Esophagus squamous epithelium (tissue), 4 donors: ENCODE measurements at regions not wholly inside any gene's neighbourhood (a gene's known extent, or its start where the extent isn't known, plus 50 kb on each side); places are given as distances from the start of the nearest gene placed in this dataset.

Experiments used
- POLR2A ChIP-seq, 4 donors: fragments of 450-650 bp; IDR thresholded peaks; one replicate each; pipeline ENCODE4 v1.6.1; 2017; ENCODE audit warnings: antibody characterized with exemption in 4 of 4, mild to moderate bottlenecking in 4 of 4, moderate library complexity in 3 of 4
- TF ChIP-seq, protein P1 (sequence below), 6 experiments: fragments of 450-650 bp in 4 of 6; fragments of 200-600 bp in 2 of 6; sonication (generic) in 2 of 6; IDR thresholded peaks; one replicate each; pipeline ENCODE4 v1.5.1; 2016 to 2019; ENCODE audit warnings: antibody characterized with exemption in 6 of 6, mild to moderate bottlenecking in 4 of 6, moderate library complexity in 4 of 6

DNA sequence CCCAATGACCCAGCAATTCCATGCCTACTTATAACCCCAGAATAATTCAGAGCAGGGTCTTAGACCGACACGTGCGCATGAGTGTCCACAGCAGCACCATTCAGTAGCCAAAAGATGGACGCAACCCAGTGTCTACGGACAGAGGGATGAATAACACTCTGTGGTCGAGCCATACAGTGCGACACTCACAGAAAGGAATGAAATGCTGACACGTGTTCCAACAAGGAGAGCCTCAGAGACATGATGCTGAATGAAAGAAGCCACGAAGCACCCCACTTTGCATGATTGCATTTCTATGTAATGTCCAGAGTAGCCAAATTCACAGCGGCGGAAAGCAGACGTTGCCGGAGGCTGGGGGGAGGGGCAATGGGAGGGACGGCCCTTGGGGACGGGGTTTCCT lies 134.4 kb downstream of the CTTN start:
- TF ChIP-seq, protein P1, sequence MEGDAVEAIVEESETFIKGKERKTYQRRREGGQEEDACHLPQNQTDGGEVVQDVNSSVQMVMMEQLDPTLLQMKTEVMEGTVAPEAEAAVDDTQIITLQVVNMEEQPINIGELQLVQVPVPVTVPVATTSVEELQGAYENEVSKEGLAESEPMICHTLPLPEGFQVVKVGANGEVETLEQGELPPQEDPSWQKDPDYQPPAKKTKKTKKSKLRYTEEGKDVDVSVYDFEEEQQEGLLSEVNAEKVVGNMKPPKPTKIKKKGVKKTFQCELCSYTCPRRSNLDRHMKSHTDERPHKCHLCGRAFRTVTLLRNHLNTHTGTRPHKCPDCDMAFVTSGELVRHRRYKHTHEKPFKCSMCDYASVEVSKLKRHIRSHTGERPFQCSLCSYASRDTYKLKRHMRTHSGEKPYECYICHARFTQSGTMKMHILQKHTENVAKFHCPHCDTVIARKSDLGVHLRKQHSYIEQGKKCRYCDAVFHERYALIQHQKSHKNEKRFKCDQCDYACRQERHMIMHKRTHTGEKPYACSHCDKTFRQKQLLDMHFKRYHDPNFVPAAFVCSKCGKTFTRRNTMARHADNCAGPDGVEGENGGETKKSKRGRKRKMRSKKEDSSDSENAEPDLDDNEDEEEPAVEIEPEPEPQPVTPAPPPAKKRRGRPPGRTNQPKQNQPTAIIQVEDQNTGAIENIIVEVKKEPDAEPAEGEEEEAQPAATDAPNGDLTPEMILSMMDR (IDR thresholded peaks at IDR 0.05) = no peak
- TF ChIP-seq POLR2A (IDR thresholded peaks at IDR 0.05) = no peak
